ENCODE measurements at regions not wholly inside any gene's neighbourhood (a gene's known extent, or its start where the extent isn't known, plus 50 kb on each side); places are given as distances from the start of the nearest gene placed in this dataset.
A peak's percentile ranks its signal among the peaks of the same experiment; 100 is the strongest.

GRCh38 chr4:159445692-159446091, 342.8 kb downstream of the RAPGEF2 start:
- no peak for DNase-seq

GRCh38 chr4:159446266-159446976, 343.5 kb downstream of the RAPGEF2 start:
- DNase-seq = peak; percentile 82

- DNase-seq = no peak
Observed at GRCh38 chr4:159447296-159447695, 344.4 kb downstream of the RAPGEF2 start.

- DNase-seq = no peak
Observed at GRCh38 chr4:159451006-159451405, 348.1 kb downstream of the RAPGEF2 start.

- DNase-seq = peak; percentile 90
Observed at GRCh38 chr4:159455675-159456237, 352.9 kb downstream of the RAPGEF2 start.

GRCh38 chr4:159460371-159460770, 357.5 kb downstream of the RAPGEF2 start:
- DNase-seq = no peak

GRCh38 chr4:159463235-159463634, 360.4 kb downstream of the RAPGEF2 start:
- DNase-seq = no peak

GRCh38 chr4:159464302-159464701, 361.4 kb downstream of the RAPGEF2 start:
- no peak for DNase-seq

GRCh38 chr4:159476886-159477285, 374.0 kb downstream of the RAPGEF2 start:
- no peak for DNase-seq

- DNase-seq = no peak
Observed at GRCh38 chr4:159480826-159481225, 377.9 kb downstream of the RAPGEF2 start.

- no peak for DNase-seq
Observed at GRCh38 chr4:159481936-159482335, 379.1 kb downstream of the RAPGEF2 start.

- no peak for DNase-seq
Observed at GRCh38 chr4:159483110-159483781, 380.4 kb downstream of the RAPGEF2 start.

GRCh38 chr4:159483782-159484741, 381.2 kb downstream of the RAPGEF2 start:
- DNase-seq = no peak

- peak; percentile 24 for DNase-seq
Observed at GRCh38 chr4:159484864-159485263, 382.0 kb downstream of the RAPGEF2 start.

- DNase-seq = peak; percentile 85
Observed at GRCh38 chr4:159487284-159487747, 384.4 kb downstream of the RAPGEF2 start.

GRCh38 chr4:159489646-159490045, 386.8 kb downstream of the RAPGEF2 start:
- DNase-seq = no peak

- no peak for DNase-seq
Observed at GRCh38 chr4:159495515-159496236, 392.8 kb downstream of the RAPGEF2 start.

- no peak for DNase-seq
Observed at GRCh38 chr4:159496248-159496647, 393.4 kb downstream of the RAPGEF2 start.

- DNase-seq = no peak
Observed at GRCh38 chr4:159497936-159498335, 395.1 kb downstream of the RAPGEF2 start.

- no peak for DNase-seq
Observed at GRCh38 chr4:159498446-159499115, 395.7 kb downstream of the RAPGEF2 start.

- no peak for DNase-seq
Observed at GRCh38 chr4:159500861-159501260, 398.0 kb downstream of the RAPGEF2 start.

Measured in OCI-M1 (cell line).